ENCODE measurements at regions not wholly inside any gene's neighbourhood (a gene's known extent, or its start where the extent isn't known, plus 50 kb on each side); places are given as distances from the start of the nearest gene placed in this dataset.

DNA sequence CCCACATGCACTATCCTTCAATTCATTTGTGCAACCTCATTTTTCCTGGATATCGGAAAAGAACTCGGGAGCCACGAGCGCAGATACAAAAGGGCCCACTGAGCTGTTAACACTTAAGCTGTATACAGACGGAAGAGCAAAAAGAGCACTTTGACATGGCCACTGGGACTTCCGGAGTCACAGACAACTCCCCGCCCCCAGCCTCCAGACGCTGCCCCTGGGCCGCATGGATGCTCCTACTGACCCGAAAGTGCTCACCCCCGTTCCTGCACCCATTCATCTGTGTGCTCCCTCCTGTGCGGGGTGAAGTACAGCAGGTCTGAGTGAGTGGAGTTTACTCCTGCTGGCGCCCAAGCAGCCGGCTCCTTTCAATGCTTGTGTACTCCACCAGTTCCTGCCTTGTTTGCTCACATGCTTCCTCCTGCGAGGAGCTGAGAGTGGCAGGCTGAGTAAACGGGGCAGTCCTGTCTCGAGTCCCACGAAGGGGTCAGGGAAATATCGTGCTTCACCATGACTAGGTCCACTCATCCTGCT lies 901.0 kb upstream of the CTNND2 start:
- TF ChIP-seq POLR2A (IDR thresholded peaks at IDR 0.05; ENCODE audit: low read depth) = no peak
- TF ChIP-seq, protein P1, sequence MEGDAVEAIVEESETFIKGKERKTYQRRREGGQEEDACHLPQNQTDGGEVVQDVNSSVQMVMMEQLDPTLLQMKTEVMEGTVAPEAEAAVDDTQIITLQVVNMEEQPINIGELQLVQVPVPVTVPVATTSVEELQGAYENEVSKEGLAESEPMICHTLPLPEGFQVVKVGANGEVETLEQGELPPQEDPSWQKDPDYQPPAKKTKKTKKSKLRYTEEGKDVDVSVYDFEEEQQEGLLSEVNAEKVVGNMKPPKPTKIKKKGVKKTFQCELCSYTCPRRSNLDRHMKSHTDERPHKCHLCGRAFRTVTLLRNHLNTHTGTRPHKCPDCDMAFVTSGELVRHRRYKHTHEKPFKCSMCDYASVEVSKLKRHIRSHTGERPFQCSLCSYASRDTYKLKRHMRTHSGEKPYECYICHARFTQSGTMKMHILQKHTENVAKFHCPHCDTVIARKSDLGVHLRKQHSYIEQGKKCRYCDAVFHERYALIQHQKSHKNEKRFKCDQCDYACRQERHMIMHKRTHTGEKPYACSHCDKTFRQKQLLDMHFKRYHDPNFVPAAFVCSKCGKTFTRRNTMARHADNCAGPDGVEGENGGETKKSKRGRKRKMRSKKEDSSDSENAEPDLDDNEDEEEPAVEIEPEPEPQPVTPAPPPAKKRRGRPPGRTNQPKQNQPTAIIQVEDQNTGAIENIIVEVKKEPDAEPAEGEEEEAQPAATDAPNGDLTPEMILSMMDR (IDR thresholded peaks at IDR 0.05) = no peak

Data from esophagus muscularis mucosa (tissue), 3 donors.